DMS153 (cell line): ENCODE measurements at regions not wholly inside any gene's neighbourhood (a gene's known extent, or its start where the extent isn't known, plus 50 kb on each side); places are given as distances from the start of the nearest gene placed in this dataset.
A peak's percentile ranks its signal among the peaks of the same experiment; 100 is the strongest.
"Not testable (repeated sequence)": the region's sequence is repeated elsewhere in the genome, so short reads cannot be mapped to it uniquely, and the experiment has no call there.

Experiments used
- DNase-seq: peaks from one replicate; lab custom pipeline; 2025; lab: John Stamatoyannopoulos, UW

GRCh38 chr4:173475751-173476150, 54.3 kb downstream of the HAND2 start:
- DNase-seq: no peak

GRCh38 chr4:173469622-173470021, 60.4 kb downstream of the HAND2 start:
- DNase-seq: no peak

- no peak for DNase-seq
Measured at GRCh38 chr4:173468314-173468713, 61.7 kb downstream of the HAND2 start.

- DNase-seq: no peak
Measured at GRCh38 chr4:173466101-173466500, 63.9 kb downstream of the HAND2 start.

- DNase-seq: no peak
Measured at GRCh38 chr4:173464481-173464880, 65.5 kb downstream of the HAND2 start.

- no peak for DNase-seq
Measured at GRCh38 chr4:173463816-173464215, 64.9 kb upstream of the SCRG1 start.

- no peak for DNase-seq
Measured at GRCh38 chr4:173461170-173461569, 62.3 kb upstream of the SCRG1 start.

GRCh38 chr4:173459857-173460256, 60.9 kb upstream of the SCRG1 start:
- DNase-seq: no peak

- no peak for DNase-seq
Measured at GRCh38 chr4:173457893-173458292, 59.0 kb upstream of the SCRG1 start.

- DNase-seq: not testable (repeated sequence)
Measured at GRCh38 chr4:173451435-173451834, 52.5 kb upstream of the SCRG1 start.

- DNase-seq: no peak
Measured at GRCh38 chr4:173450281-173450680, 51.4 kb upstream of the SCRG1 start.

- DNase-seq: no peak
Measured at GRCh38 chr4:173449380-173449717, 50.4 kb upstream of the SCRG1 start.

- DNase-seq: peak; percentile 45
Measured at GRCh38 chr4:173448608-173449379, 49.9 kb upstream of the SCRG1 start.
